ENCODE measurements at regions not wholly inside any gene's neighbourhood (a gene's known extent, or its start where the extent isn't known, plus 50 kb on each side); places are given as distances from the start of the nearest gene placed in this dataset.

GRCh38 chr6:98485593-98485992 is 348.8 kb upstream of the POU3F2 start:
- TF ChIP-seq YY1 (IDR thresholded peaks at IDR 0.05; ENCODE audit: insufficient read depth, insufficient read length) (no peak), SUZ12 (IDR thresholded peaks at IDR 0.05; ENCODE audit: extremely low read depth, insufficient read depth, insufficient read length) (no peak)
